ENCODE measurements at regions not wholly inside any gene's neighbourhood (a gene's known extent, or its start where the extent isn't known, plus 50 kb on each side); places are given as distances from the start of the nearest gene placed in this dataset.
A peak's percentile ranks its signal among the peaks of the same experiment; 100 is the strongest.

GRCh38 chr2:18426174-18426573 is 134.3 kb downstream of the RDH14 start:
- DNase-seq (ENCODE audit: low read depth, low spot score), result no peak

GRCh38 chr2:18425210-18425703 is 135.2 kb downstream of the RDH14 start:
- DNase-seq (ENCODE audit: low read depth, low spot score), result no peak

GRCh38 chr2:18423636-18424035 is 136.8 kb downstream of the RDH14 start:
- no peak for DNase-seq (ENCODE audit: low read depth, low spot score)

- DNase-seq (ENCODE audit: low read depth, low spot score), result no peak
Observed at GRCh38 chr2:18422432-18423165, 137.9 kb downstream of the RDH14 start.

- peak; percentile 70 for DNase-seq (ENCODE audit: low read depth, low spot score)
Observed at GRCh38 chr2:18413676-18414396, 146.6 kb downstream of the RDH14 start.

GRCh38 chr2:18412980-18413675 is 147.3 kb downstream of the RDH14 start:
- peak; percentile 17 for DNase-seq (ENCODE audit: low read depth, low spot score)

- no peak for DNase-seq (ENCODE audit: low read depth, low spot score)
Observed at GRCh38 chr2:18411626-18412025, 148.8 kb downstream of the RDH14 start.

GRCh38 chr2:18410543-18410942 is 149.9 kb downstream of the RDH14 start:
- no peak for DNase-seq (ENCODE audit: low read depth, low spot score)

- DNase-seq (ENCODE audit: low read depth, low spot score), result no peak
Observed at GRCh38 chr2:18408638-18409037, 151.8 kb downstream of the RDH14 start.

GRCh38 chr2:18406219-18406618 is 154.2 kb downstream of the RDH14 start:
- no peak for DNase-seq (ENCODE audit: low read depth, low spot score)

GRCh38 chr2:18404708-18405107 is 155.7 kb downstream of the RDH14 start:
- DNase-seq (ENCODE audit: low read depth, low spot score), result no peak

- DNase-seq (ENCODE audit: low read depth, low spot score), result no peak
Observed at GRCh38 chr2:18403921-18404522, 156.4 kb downstream of the RDH14 start.

- DNase-seq (ENCODE audit: low read depth, low spot score), result no peak
Observed at GRCh38 chr2:18402831-18403230, 157.6 kb downstream of the RDH14 start.

- no peak for DNase-seq (ENCODE audit: low read depth, low spot score)
Observed at GRCh38 chr2:18401471-18401870, 159.0 kb downstream of the RDH14 start.

- peak; percentile 51 for DNase-seq (ENCODE audit: low read depth, low spot score)
Observed at GRCh38 chr2:18399601-18400000, 160.9 kb downstream of the RDH14 start.

GRCh38 chr2:18398833-18399232 is 161.6 kb downstream of the RDH14 start:
- no peak for DNase-seq (ENCODE audit: low read depth, low spot score)

- DNase-seq (ENCODE audit: low read depth, low spot score), result no peak
Observed at GRCh38 chr2:18396329-18397010, 164.0 kb downstream of the RDH14 start.

GRCh38 chr2:18395555-18395954 is 164.9 kb downstream of the RDH14 start:
- DNase-seq (ENCODE audit: low read depth, low spot score), result no peak

GRCh38 chr2:18387441-18388206 is 172.8 kb downstream of the RDH14 start:
- peak; percentile 85 for DNase-seq (ENCODE audit: low read depth, low spot score)

- no peak for DNase-seq (ENCODE audit: low read depth, low spot score)
Observed at GRCh38 chr2:18384242-18384641, 176.2 kb downstream of the RDH14 start.

- DNase-seq (ENCODE audit: low read depth, low spot score), result no peak
Observed at GRCh38 chr2:18381386-18381785, 179.1 kb downstream of the RDH14 start.

All from astrocyte of the hippocampus (primary cell).